ENCODE measurements at regions not wholly inside any gene's neighbourhood (a gene's known extent, or its start where the extent isn't known, plus 50 kb on each side); places are given as distances from the start of the nearest gene placed in this dataset.

DNA sequence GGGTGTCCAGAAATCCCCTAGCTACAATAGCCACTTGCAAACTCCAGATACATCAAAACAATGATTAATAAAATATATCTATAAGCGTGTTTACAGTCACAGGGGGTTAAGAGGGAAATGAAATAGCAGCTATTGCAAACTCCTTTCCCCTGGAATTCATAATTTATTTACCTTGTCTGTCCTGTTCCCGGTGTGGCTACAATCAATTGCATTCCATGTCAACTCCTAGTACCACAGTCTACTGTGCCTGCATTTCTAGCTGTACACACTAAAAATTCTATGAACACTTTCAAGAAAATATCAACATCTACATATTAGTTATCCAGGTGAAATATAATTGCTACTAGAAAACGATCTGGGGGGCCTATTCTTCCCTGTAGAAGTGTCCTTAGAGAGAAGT, 217.6 kb downstream of the ELAVL2 start:
- TF ChIP-seq, protein P1, sequence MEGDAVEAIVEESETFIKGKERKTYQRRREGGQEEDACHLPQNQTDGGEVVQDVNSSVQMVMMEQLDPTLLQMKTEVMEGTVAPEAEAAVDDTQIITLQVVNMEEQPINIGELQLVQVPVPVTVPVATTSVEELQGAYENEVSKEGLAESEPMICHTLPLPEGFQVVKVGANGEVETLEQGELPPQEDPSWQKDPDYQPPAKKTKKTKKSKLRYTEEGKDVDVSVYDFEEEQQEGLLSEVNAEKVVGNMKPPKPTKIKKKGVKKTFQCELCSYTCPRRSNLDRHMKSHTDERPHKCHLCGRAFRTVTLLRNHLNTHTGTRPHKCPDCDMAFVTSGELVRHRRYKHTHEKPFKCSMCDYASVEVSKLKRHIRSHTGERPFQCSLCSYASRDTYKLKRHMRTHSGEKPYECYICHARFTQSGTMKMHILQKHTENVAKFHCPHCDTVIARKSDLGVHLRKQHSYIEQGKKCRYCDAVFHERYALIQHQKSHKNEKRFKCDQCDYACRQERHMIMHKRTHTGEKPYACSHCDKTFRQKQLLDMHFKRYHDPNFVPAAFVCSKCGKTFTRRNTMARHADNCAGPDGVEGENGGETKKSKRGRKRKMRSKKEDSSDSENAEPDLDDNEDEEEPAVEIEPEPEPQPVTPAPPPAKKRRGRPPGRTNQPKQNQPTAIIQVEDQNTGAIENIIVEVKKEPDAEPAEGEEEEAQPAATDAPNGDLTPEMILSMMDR (IDR thresholded peaks at IDR 0.05; ENCODE audit: poor library complexity, severe bottlenecking): no peak
- TF ChIP-seq TAF1 (IDR thresholded peaks at IDR 0.05; ENCODE audit: low read depth) (no peak), POLR2AphosphoS5 (IDR thresholded peaks at IDR 0.05) (no peak), EZH2 (IDR thresholded peaks at IDR 0.05; ENCODE audit: borderline replicate concordance, insufficient read depth, low read length, poor library complexity, severe bottlenecking) (no peak)
- TF ChIP-seq, protein P2, sequence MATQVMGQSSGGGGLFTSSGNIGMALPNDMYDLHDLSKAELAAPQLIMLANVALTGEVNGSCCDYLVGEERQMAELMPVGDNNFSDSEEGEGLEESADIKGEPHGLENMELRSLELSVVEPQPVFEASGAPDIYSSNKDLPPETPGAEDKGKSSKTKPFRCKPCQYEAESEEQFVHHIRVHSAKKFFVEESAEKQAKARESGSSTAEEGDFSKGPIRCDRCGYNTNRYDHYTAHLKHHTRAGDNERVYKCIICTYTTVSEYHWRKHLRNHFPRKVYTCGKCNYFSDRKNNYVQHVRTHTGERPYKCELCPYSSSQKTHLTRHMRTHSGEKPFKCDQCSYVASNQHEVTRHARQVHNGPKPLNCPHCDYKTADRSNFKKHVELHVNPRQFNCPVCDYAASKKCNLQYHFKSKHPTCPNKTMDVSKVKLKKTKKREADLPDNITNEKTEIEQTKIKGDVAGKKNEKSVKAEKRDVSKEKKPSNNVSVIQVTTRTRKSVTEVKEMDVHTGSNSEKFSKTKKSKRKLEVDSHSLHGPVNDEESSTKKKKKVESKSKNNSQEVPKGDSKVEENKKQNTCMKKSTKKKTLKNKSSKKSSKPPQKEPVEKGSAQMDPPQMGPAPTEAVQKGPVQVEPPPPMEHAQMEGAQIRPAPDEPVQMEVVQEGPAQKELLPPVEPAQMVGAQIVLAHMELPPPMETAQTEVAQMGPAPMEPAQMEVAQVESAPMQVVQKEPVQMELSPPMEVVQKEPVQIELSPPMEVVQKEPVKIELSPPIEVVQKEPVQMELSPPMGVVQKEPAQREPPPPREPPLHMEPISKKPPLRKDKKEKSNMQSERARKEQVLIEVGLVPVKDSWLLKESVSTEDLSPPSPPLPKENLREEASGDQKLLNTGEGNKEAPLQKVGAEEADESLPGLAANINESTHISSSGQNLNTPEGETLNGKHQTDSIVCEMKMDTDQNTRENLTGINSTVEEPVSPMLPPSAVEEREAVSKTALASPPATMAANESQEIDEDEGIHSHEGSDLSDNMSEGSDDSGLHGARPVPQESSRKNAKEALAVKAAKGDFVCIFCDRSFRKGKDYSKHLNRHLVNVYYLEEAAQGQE (IDR thresholded peaks at IDR 0.05; ENCODE audit: borderline replicate concordance): no peak
